GM21825 (cell line): ENCODE measurements at regions not wholly inside any gene's neighbourhood (a gene's known extent, or its start where the extent isn't known, plus 50 kb on each side); places are given as distances from the start of the nearest gene placed in this dataset.

Experiments
- ATAC-seq: cut with Tn5 transposase; IDR thresholded peaks from one replicate; pipeline ENCODE4 v1.9.1; 2021; ENCODE audit warnings: mild to moderate bottlenecking, moderate library complexity; ENCODE audit not compliant: unreplicated experiment

DNA sequence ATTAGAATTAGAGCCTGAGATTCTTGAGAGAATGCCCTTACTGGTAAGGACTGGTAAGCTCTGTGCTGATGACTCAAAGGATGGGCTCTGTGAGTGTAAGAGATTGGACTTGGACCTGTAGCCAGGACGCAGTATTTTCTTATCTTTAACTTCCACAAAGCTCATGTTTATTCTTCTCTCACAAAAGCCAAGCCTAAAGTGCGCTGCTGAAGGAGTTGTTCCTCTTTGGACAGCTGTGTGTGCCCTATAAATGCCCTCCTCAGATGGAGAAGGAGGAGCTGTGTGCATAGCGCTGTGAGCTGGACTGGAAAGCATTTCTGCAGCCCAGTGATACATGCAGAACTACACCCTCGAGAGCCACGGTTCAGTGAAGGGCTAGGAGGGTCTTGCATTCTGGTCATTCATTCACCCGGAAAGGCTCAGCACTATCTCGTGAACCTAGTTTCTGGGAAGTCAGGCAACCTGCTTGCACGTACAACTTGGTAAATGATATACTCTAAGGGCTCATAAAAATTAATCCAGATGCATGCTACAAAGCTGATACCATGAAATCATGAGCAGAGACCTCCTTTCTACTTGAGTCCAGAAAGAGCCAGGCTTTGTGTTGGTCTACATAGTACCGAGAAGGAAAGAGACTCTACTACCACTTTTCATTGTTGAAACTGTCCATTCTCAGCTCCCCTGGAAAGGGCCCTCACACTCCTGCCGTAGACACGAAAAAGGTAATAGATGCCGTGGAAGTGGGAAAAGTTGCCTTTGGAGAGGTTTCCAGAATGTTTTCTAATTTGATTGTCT is 103.0 kb upstream of the TBL1XR1 start:
- ATAC-seq = peak; percentile 92

DNA sequence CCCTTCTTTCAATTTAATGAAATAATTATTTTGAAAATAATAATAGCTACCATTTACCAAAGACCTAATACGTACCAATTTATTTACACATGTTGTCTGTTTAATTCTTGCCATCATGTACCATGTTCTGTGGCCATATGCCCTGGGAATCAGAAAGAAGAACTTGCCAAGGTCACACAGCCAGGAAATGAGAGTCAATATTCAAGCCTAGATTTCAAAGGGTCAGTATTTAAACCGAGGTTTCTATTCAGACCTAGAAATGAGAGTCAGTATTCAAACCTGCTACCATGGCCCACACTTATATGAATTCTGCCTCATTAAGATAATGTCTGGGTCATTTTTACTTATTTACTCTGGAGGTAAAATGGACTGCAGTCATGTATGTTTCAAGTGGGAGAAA is 103.6 kb upstream of the TBL1XR1 start:
- ATAC-seq = peak; percentile 45

DNA sequence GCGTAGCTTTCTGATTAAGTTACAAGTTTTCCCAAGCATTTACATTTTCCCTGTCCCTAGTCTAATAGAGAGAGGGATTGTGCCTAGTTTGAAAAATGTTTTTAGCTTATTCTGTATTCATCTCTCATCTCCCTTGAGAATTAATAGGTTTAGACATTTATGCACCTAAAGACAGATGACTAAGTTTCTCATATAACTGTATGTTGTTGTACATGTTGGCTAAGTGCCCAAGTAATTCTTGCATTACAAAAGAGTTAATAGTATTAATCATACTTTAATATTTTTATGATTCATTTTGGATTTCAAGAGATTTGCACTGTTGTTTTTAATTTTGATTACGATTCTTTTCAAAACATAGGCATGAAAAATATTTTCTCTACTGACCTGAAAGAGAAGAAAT is 109.0 kb upstream of the TBL1XR1 start:
- no peak for ATAC-seq

DNA sequence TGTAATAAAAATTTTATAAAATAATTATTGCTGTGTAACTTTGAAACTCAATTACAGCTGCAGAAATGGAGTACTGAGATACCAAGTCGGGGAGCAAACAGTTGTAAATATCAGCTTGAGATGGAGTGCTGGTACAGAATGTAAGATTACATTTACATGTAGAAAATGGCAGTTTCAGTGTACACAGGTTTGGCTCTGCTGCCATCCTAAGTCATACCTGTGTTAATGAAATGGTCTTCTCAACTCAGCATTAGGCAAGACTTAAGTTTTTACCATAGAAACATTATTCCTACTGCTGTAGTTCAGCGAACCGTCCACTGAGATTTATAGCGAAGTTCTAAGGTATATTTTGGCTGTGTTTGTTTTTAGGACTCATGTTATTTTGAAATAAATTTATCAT is 110.1 kb upstream of the TBL1XR1 start:
- ATAC-seq = no peak

DNA sequence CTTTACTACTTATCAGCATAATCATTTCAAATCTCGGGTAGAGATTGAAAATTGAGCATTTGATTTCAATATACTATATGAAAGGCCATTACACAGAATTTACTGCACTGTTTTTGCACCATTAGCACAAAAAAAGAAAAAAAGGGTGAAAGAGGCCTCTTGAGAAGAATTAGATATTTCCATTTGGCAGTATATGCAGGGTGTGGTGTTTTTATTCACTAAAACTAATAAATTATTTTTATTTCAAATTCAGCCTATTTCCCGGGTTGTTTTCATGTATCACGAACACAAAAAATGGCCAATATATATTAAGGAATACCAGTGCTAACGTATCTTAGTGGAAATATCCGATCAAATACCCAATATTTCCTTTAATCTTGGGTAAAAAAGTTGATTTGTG is 110.5 kb upstream of the TBL1XR1 start:
- ATAC-seq = no peak

DNA sequence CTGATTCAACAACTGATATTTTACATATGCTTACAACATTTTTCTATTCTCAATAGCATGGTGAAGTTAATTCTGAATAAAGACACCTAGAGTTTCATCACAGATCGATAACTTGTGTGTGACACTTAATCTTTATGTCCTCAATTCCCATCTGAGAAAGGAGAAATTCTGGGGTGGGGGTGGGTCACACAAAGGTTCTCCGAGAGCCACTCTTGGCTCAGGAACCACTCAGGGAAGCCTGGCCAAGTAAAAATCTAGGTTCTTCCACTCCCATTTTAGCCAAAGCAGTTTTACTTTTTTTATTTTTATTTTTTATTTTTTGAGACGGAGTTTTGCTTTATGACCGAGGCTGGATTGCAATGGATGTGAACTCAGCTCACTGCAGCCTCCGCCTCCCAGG is 111.0 kb upstream of the TBL1XR1 start:
- ATAC-seq = no peak

DNA sequence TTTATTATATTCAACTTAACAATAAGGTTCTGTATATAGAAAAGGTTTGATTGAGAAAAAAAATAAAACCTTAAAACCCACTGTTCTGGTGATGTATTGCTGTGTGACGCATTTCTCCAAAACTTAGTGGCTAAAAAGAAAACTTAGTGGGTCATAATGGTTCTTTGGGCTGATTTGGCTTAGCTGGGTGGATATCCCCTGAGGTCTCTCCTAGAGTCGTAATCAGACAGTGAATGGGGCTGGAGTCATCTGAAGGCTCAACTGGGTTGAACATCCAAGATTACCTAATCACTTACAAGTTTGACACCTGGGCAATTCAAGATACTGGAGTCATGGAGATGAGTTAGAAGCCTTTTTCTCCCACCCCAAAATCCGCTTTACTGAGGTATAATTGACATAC is 111.6 kb upstream of the TBL1XR1 start:
- ATAC-seq = no peak

DNA sequence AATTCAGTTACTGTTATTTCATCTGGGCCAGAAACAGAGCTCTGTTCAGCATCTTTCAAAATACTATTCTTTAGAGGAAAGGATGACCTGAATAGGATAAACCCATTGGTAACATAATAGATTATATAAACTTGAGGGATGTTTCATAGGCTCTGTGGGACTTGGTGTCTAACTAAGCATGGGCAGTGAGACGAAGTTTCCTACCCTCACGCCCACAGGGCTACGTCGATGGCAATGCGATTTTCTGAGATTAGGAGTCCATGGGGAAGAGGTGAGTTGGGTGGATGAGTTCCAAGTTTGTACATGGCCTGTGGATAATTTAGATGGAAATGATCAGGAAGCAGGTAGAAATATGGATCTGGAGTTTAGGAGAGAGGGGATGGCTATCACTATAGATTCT is 115.2 kb upstream of the TBL1XR1 start:
- ATAC-seq = no peak

DNA sequence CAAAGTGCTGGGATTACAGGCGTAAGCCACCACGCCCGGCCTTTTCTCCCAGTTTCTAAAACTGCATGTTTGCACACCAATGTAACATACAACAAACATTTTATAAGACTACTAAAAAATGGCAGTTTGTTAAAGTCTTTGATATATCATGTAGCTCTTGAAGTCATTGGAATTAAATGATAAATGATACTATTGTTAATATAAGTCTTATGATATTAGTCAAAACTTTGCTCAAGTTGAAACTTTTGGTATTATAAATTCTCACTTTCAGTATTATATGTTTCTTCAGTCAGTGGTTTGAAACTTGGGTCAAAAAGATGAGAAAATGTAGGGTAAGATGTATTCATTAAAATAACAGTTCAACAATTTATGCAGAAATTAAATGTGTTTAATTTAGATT is 117.6 kb upstream of the TBL1XR1 start:
- ATAC-seq = no peak

DNA sequence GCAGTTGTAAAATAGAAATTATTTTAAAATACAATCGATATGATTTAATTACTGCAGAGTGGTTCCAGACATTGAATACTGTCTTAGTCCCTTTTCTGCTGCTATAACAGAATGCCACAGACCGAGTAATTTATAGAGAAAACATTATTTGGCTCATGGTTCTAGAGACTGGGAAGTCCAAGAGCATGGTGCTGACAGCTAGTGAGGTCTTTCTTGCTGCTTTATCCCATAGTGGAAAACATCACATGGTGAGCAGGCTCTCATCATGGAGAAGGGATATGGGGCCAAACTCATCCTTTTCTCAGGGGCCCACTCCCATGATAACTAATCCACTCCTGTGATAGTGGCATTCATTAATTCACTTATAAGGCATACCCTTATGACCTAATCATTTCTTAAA is 120.0 kb upstream of the TBL1XR1 start:
- no peak for ATAC-seq

DNA sequence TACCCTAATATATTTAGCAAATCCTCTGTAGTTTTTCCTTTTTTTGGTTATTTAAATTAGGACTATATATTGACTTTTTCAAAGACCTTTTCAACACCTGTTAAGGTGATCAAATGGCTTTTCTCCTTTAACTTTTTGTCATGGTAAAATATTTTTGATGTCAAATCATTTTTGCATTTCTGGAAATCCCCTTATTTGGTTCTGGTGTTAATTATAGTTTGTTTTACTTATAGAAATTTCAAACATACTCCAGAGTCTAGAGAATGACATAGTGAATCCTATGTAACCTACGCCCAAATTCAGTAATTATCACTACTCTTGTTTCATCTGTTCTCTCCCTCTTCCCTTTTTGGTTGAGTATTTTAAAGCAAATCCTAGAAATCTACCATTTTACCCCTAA is 121.3 kb upstream of the TBL1XR1 start:
- no peak for ATAC-seq

DNA sequence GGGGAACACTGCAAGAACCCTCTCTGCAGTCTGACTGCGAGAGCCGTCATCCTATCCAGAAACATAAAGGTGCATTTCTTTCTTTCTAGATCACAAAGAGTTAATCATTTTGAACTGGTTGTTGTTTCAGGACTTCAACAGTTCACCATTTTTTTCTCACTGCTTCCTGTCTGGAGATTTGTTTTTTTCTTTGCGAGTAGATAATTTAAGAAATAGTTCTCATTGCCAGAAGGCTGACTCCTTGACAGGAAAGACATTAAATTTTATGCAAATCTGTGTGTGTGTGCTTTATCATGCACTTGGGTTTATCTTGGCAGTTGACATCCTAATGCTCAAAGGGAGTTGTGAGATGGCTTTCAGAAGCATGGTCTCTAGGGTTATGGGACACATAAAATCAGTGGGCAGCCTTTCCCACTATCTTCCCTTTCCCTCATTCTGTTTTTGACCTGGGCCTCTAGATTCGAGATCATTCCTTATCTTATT is 123.5 kb upstream of the TBL1XR1 start:
- ATAC-seq = peak; percentile 52

DNA sequence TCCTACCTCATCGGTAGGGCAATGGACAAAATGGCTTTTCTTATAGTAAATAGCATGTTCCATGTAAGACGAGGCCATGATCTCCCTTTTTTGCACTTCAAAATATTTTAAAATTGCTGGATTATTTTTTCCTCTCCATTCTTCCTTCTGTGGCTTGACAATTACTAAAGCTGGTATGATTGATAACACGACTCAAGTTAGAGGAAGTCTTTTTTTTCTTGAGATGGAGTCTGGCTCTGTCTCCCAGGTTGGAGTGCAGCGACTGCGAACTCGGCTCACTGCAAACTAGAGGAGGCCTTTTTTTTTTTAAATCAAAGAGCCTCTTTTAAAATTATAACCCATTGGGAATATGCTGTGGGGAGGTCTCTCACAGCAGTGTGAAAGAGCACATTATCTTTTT is 124.5 kb upstream of the TBL1XR1 start:
- no peak for ATAC-seq

DNA sequence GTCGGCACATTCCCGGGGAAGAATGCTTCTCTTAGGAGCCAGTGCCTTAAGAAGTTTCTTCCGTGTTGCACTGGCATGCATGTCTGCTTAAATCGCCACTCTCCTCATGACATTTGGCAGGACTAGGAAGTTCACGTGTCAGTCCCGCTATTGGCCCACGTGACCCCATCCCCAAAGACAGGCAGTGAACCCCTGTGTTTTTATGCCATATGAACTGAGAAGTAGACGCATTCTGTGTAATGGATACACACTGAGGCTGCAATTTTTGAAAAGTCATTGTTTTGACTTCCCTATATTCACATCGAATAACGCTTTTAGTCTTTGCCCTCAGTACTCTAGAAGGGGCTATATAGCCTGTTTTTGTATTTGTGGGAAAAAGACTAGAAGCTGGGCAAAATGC is 125.6 kb upstream of the TBL1XR1 start:
- no peak for ATAC-seq

DNA sequence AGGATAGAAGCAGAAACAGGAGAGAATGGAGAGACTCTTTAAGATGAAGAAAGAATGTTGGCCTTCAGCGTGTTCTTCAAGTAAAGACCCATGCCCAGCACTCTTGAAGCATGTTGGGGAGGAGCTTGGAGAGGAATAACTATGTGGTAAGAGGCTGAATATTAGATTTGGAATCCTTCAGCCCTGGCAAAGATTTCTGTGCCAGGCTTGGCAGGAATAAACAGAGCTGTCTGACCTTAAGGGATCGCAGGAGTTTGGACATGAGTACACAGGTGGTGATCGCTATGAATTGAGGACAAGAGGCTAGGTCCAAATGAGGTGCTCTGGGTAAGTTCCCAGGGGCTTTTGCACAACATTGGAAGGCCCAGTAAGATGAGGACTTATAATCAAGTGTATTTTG is 132.6 kb upstream of the TBL1XR1 start:
- no peak for ATAC-seq

DNA sequence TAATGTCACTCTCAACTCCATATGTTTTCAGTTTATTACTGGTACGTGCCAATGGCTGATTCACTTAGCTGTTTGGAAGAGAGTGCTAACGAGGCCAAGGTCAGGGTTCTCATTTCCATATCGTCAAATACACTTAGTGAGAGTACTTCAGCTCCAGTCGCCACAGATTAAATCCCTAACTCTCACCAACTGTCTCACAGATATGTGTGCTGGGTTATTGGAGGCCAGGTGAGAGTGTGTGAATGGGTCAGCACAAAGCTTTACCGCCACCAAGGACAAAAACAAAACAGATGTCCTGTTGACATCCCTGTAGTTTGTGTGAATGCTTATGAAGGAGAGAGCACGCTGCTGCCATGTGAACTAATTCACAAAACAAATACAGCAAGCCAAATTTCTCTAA is 133.5 kb upstream of the TBL1XR1 start:
- no peak for ATAC-seq

DNA sequence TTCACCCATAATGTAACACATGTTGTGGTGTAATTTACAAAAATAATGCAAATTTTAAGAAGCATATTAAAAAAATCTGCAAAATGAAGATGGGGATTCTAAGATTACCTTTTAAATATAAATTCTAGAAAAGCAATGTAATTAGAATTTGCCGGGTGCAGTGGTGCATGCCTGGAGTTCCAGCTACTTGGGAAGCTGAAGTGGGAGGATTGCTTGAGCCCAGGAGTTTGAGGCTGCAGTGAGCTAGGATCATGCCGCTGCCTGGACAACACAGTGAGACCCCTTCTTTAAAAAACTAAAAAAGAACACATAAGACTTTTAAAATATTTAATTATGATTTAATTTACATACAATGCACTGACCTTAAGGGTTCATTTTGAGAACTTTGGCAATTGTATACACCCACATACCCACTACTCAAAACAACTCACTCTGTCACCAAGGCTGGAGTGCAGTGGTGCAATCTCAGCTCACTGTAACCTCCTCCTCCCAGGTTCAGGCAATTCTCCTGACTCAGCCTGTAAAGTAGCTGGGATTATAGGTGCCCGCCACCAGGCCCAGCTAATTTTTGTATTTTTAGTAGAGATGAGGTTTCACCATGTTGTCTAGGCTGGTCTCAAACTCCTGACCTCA is 134.0 kb upstream of the TBL1XR1 start:
- ATAC-seq = no peak

DNA sequence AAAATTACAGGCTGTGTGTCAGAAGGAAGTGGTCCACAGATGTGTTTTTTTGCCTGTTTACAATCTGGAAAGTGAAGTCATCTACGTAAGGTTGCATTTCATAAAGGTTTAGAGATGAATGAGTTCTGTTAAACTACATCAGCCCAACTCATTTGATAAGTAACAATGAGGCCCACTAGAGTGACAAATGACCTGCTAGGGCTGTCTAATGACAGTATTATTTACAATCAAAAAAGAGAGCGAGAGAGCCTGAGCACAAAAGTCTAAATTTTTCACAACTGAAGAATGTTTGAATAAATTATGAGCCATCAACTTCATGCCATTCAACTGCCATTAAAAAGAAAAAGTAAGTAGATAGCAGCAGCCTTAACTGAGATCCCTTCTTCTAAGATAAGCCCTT is 135.7 kb upstream of the TBL1XR1 start:
- ATAC-seq = no peak

DNA sequence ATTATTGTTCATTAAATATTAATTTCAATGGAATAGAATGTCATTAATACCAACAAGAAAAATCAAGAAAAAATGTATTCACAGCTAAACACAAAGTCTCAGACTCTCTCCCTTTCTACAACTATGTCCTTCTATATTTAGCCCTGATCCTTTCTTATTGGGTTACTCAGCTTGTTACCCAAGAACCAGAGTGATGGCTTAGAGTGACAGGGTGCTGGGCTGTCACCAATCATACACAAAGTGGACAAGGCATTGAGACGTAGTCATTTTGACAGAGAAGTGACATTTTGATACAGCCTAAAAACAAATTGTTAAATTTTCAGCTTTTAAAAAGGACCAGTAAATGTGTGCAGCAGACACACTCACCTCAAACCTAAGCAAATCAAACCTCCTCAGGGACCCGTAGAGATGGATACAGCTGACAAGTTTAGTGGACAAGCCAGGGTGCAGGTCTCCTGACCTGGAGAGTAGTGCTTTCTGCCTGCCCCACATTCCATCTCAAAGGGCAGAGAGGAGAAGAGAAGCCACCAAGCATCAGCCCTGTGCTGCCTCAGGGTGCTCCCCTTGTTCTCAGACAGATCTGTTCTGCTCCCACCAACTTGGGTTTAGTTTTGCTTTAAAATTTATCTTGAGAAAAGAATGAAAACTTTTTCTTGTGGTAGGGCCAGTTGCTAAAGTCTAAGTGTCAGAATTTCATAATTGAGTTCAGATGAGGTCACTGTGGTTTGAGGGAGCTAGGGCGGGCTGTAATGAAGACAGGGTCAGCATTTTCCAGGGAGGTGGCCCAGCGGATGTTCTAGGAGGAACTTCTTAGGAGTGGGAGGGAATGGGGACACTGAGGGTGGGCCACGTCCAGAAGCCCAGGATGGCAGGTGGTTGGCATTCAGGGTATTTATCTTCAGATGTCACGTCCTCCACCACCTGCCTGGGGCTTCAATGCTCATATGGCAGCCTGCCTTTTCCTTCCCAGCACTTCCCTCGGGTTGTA is 136.5 kb upstream of the TBL1XR1 start:
- no peak for ATAC-seq

DNA sequence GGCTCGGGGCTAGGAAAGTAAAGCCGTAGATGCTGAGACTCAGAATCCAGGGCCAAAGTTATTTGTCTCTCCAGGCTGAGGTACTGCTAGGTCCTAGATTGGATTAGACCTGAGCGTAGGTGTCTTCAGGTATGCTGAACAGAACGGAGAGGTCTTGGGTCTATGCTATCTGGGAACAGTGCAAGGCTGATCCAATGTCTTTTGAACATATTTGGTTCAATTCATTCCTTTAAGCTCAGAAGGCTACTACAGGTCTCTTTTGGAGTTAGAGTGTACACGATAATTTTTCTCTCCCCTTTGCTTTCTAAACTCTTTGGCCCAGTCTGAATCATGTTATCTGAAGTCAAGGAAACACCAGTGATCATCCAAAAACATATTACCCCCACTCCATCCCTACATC is 137.5 kb upstream of the TBL1XR1 start:
- no peak for ATAC-seq

DNA sequence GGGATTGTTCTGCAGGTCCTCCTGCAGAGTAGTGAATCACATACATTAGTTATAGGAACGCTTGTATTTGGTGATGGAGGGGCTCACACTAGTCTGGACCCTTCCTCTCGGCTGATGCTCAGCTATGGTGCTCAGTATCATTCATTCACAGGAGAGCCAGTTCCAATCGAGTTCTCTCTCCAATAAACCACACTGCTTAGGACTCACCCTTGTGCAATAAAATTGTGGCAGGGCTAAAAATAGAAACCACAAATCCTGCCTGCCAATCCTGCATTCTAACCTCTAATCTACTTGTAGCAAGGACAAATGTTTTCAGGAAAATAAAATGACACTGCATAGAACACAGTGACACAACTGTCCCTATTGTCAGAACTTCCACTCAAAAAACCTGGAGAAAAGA is 138.4 kb upstream of the TBL1XR1 start:
- ATAC-seq = no peak
